Transverse colon (tissue), 4 donors: ENCODE measurements at regions not wholly inside any gene's neighbourhood (a gene's known extent, or its start where the extent isn't known, plus 50 kb on each side); places are given as distances from the start of the nearest gene placed in this dataset.

Experiments used
- DNase-seq: peaks from one replicate; pipeline ENCODE4 v3.0.0-alpha.2; 2019
- H3K27ac ChIP-seq, 4 donors: fragments of 200-600 bp; sonication (generic); 2 replicates each; pipeline ENCODE4 v1.5.1; 2016 to 2018; ENCODE audit warnings: inconsistent platforms in 4 of 4
- H3K27me3 ChIP-seq: fragments of 200-600 bp; sonication (generic); 2 replicates; pipeline ENCODE4 v1.5.1; 2017; ENCODE audit warnings: inconsistent platforms
- H3K36me3 ChIP-seq, 4 donors: fragments of 200-600 bp; sonication (generic); 2 replicates each; pipeline ENCODE4 v1.5.1; 2017 to 2019; ENCODE audit warnings: inconsistent platforms in 4 of 4
- H3K4me1 ChIP-seq, 4 donors: fragments of 200-600 bp; sonication (generic); 2 replicates each; pipeline ENCODE4 v1.5.1; 2017 to 2020; ENCODE audit warnings: inconsistent platforms in 4 of 4
- H3K4me3 ChIP-seq, 4 donors: fragments of 200-600 bp; sonication (generic); 1 replicate in 1 of 4; 2 replicates in 3 of 4; pipeline versions ENCODE4 v1.5.1 to v1.6.1; 2017 to 2019; ENCODE audit warnings: inconsistent platforms in 4 of 4
- H3K9me3 ChIP-seq, 2 donors: fragments of 200-600 bp; sonication (generic); 2 replicates each; pipeline ENCODE4 v1.5.1; 2017 to 2019; ENCODE audit warnings: inconsistent platforms in 2 of 2
- EP300 ChIP-seq: sonication (generic); formaldehyde crosslinking; IDR thresholded peaks from one replicate; pipeline ENCODE4 v1.6.1; 2017; ENCODE audit warnings: antibody characterized with exemption, low read depth
- POLR2A ChIP-seq: fragments of 450-650 bp; IDR thresholded peaks from one replicate; pipeline ENCODE4 v1.6.1; 2016; ENCODE audit warnings: antibody characterized with exemption, mild to moderate bottlenecking, moderate library complexity
- POLR2AphosphoS5 ChIP-seq, 3 donors: sonication (generic); formaldehyde crosslinking; IDR thresholded peaks; one replicate each; pipeline ENCODE4 v1.6.1; 2016; ENCODE audit warnings: antibody characterized with exemption in 3 of 3
- WGBS, 2 donors: methylation state at CpG; one replicate each; pipeline ENCODE4 v1.1.5; 2018; ENCODE audit warnings: low coverage in 1 of 2; 5-methylcytosine and 5-hydroxymethylcytosine counted together
- in situ Hi-C, 4 donors: fragments of 200-750 bp; cut with MboI; loops; one replicate each; pipeline versions ENCODE4 v1.15.0 to v1.15.1; 2017; ENCODE audit warnings: low sequenced_read_pairs in 3 of 4, low pct_ligation_motif_present in 1 of 4, low pct_unique_long_range_greater_than_20kb in 1 of 4
- intact Hi-C: fragments of 100-400 bp; cut with DNase I; formaldehyde crosslinking; loops from one replicate; pipeline ENCODE4 v1.15.1; 2023; ENCODE audit warnings: low total_unique reads
- TF ChIP-seq, protein P1 (sequence below), 5 experiments: fragments of 200-600 bp in 3 of 5; fragments of 450-650 bp in 2 of 5; sonication (generic) in 3 of 5; IDR thresholded peaks; 1 replicate in 2 of 5; 2 replicates in 3 of 5; pipeline ENCODE4 v1.5.1; 2016 to 2017; ENCODE audit warnings: antibody characterized with exemption in 5 of 5, inconsistent platforms in 3 of 5, mild to moderate bottlenecking in 2 of 5, moderate library complexity in 1 of 5

DNA sequence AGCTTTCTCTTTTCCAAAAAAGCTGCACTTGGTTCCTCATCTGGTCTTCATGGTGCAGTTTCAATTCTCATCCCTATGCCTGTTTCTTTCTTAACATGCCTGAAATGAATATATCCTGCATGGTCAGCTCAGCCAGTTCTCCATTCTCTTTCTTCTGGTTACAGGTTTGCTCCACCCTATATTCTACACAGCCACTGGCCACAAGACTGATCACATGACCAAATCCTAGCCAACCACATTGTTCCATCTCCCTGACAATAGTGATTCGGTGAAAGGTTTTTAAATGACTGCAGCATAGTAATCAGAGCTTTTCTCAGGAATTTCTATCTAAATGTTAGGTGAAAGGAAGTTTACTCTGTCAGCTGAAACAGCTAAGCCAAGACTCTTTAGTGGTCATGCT is 891.4 kb downstream of the METTL15 start:
- no peak for TF ChIP-seq POLR2AphosphoS5 (IDR thresholded peaks at IDR 0.05)
- H3K27me3 ChIP-seq, result no peaks in the 10 kb centered on the region
- DNase-seq, result no peak
- H3K9me3 ChIP-seq, result no peaks in the 10 kb centered on the region
- WGBS, 2 donors, result 87 to 90% methylated on average over 1 of the region's 1 CpG
- no peaks in the 10 kb centered on the region for H3K4me1 ChIP-seq
- no peaks in the 10 kb centered on the region for H3K36me3 ChIP-seq
- H3K27ac ChIP-seq, result no peak overlapping the region
- no peak overlapping the region for H3K4me3 ChIP-seq
- in situ Hi-C loops (no loop called here), intact Hi-C loops (no loop called here)

DNA sequence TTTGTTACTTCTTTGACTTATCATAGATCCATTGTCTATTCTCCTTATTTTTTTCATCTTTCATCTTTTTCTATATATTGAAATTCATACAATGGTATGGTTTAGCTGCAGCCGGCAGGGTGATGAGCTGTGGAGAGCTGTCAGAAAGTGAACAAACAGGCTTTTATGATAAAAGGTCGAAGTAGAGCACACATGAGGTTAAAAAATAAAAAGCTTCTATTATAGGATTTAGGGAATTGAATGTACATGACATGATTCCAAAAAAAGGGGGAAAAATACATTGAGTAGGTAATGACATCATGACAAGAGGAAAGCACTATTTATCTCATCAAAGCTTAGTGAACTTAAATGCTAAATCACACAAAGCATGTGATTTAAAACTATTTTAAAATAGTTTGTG is 884.8 kb downstream of the METTL15 start:
- WGBS, 2 donors, result 50 to 52% methylated on average over 2 of the region's 2 CpGs
- intact Hi-C loops, result no loop called here
- in situ Hi-C loops, result no loop called here
- Histone ChIP-seq H3K27ac (no peak overlapping the region), H3K27me3 (no peaks in the 10 kb centered on the region), H3K9me3 (no peaks in the 10 kb centered on the region), H3K36me3 (no peaks in the 10 kb centered on the region), H3K4me1 (no peaks in the 10 kb centered on the region), H3K4me3 (no peak overlapping the region)
- no peak for TF ChIP-seq EP300
- no peak for TF ChIP-seq POLR2AphosphoS5 (IDR thresholded peaks at IDR 0.05)
- TF ChIP-seq, protein P1, sequence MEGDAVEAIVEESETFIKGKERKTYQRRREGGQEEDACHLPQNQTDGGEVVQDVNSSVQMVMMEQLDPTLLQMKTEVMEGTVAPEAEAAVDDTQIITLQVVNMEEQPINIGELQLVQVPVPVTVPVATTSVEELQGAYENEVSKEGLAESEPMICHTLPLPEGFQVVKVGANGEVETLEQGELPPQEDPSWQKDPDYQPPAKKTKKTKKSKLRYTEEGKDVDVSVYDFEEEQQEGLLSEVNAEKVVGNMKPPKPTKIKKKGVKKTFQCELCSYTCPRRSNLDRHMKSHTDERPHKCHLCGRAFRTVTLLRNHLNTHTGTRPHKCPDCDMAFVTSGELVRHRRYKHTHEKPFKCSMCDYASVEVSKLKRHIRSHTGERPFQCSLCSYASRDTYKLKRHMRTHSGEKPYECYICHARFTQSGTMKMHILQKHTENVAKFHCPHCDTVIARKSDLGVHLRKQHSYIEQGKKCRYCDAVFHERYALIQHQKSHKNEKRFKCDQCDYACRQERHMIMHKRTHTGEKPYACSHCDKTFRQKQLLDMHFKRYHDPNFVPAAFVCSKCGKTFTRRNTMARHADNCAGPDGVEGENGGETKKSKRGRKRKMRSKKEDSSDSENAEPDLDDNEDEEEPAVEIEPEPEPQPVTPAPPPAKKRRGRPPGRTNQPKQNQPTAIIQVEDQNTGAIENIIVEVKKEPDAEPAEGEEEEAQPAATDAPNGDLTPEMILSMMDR (IDR thresholded peaks at IDR 0.05), result no peak
- no peak for TF ChIP-seq POLR2A
- no peak for DNase-seq

DNA sequence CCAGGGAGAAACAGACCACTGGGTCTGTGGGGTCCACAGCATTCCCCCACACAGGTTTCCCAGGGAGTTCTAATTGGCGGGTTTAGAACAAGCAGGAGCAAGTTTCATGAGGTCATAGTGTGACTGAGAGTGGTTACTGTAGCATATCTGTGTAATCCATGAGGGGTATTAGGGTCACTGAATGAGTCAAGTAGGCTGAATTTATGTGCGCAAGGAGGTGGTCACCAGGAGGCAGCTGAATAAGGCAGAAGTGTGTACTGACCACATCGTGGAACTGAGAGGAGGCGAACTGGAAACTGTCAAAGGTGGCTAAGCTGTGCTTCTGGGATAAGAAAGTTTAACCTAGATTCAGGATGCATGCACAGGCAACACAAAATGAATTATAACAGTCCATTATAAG is 876.0 kb downstream of the METTL15 start:
- Histone ChIP-seq H3K4me1 (no peaks in the 10 kb centered on the region), H3K4me3 (no peak overlapping the region), H3K36me3 (no peaks in the 10 kb centered on the region), H3K27ac (no peak overlapping the region), H3K9me3 (no peaks in the 10 kb centered on the region), H3K27me3 (no peaks in the 10 kb centered on the region)
- WGBS, 2 donors, result 84 to 100% methylated on average over 1 to 4 of the region's 4 CpGs
- in situ Hi-C loops (no loop called here), intact Hi-C loops (loop anchor here (5.0 kb wide), 1 partner anchor 83 kb away; no protein-coding TSS in a partner anchor)
- TF ChIP-seq, protein P1 (IDR thresholded peaks at IDR 0.05), result no peak
- TF ChIP-seq EP300, result no peak
- no peak for TF ChIP-seq POLR2AphosphoS5 (IDR thresholded peaks at IDR 0.05)
- TF ChIP-seq POLR2A, result no peak
- no peak for DNase-seq

GRCh38 chr11:28983780-28984179 is 875.6 kb downstream of the METTL15 start:
- in situ Hi-C loops, result no loop called here
- TF ChIP-seq EP300 (no peak), POLR2AphosphoS5 (IDR thresholded peaks at IDR 0.05) (no peak)
- TF ChIP-seq, protein P1 (IDR thresholded peaks at IDR 0.05), result no peak
- intact Hi-C loops, result loop anchor here (5.0 kb wide), 1 partner anchor 84 kb away; no protein-coding TSS in a partner anchor
- WGBS, 2 donors, result 63 to 89% methylated on average over 1 to 3 of the region's 3 CpGs
- Histone ChIP-seq H3K27ac (no peak overlapping the region), H3K4me1 (no peaks in the 10 kb centered on the region), H3K27me3 (no peaks in the 10 kb centered on the region), H3K4me3 (no peak overlapping the region), H3K9me3 (no peaks in the 10 kb centered on the region), H3K36me3 (no peaks in the 10 kb centered on the region)
- no peak for DNase-seq

- TF ChIP-seq POLR2A, result no peak
- TF ChIP-seq EP300, result no peak
- TF ChIP-seq, protein P1 (IDR thresholded peaks at IDR 0.05), result no peak
- no peak for TF ChIP-seq POLR2AphosphoS5 (IDR thresholded peaks at IDR 0.05)
- intact Hi-C loops, result loop anchor here (5.0 kb wide), 1 partner anchor 86 kb away; no protein-coding TSS in a partner anchor
These were observed 873.2 kb downstream of the METTL15 start for GRCh38 chr11:28981381-28981780.

More at GRCh38 chr11:28981381-28981780, 873.2 kb downstream of the METTL15 start:
- in situ Hi-C loops, result no loop called here
- Histone ChIP-seq H3K27me3 (no peaks in the 10 kb centered on the region), H3K4me1 (no peaks in the 10 kb centered on the region), H3K27ac (no peak overlapping the region), H3K36me3 (no peaks in the 10 kb centered on the region), H3K4me3 (no peak overlapping the region), H3K9me3 (no peaks in the 10 kb centered on the region)
- DNase-seq, result no peak
- 22 to 41% methylated on average over 1 of the region's 1 CpG for WGBS, 2 donors
